ENCODE measurements at regions not wholly inside any gene's neighbourhood (a gene's known extent, or its start where the extent isn't known, plus 50 kb on each side); places are given as distances from the start of the nearest gene placed in this dataset.
A peak's percentile ranks its signal among the peaks of the same experiment; 100 is the strongest.

GRCh38 chr2:8615576-8616281, 66.1 kb upstream of the ID2 start:
- Histone ChIP-seq H3K27ac (no peak overlapping the region), H3K9me3 (replicated peaks) (0 out of 2 replicates have a peak, but pooled peaks cover under 1% of the 10 kb centered on the region), H3K4me3 (no peak overlapping the region), H3K4me1 (replicated peaks) (no peaks in the 10 kb centered on the region), H3K27me3 (replicated peaks) (no peaks in the 10 kb centered on the region), H3K36me3 (no peaks in the 10 kb centered on the region)
- DNase-seq (ENCODE audit: low read depth in 1 of 2, low spot score in 2 of 2): no peak

GRCh38 chr2:8617048-8617447, 64.8 kb upstream of the ID2 start:
- H3K27me3 ChIP-seq (replicated peaks): no peaks in the 10 kb centered on the region
- H3K27ac ChIP-seq: no peak overlapping the region
- no peaks in the 10 kb centered on the region for H3K4me1 ChIP-seq (replicated peaks)
- no peaks in the 10 kb centered on the region for H3K36me3 ChIP-seq
- no peak for DNase-seq (ENCODE audit: low read depth in 1 of 2, low spot score in 2 of 2)
- 0 out of 2 replicates have a peak, but pooled peaks cover 2% of the 10 kb centered on the region for H3K9me3 ChIP-seq (replicated peaks)
- H3K4me3 ChIP-seq: no peak overlapping the region

GRCh38 chr2:8617590-8617989, 64.3 kb upstream of the ID2 start:
- no peak overlapping the region for H3K27ac ChIP-seq
- H3K9me3 ChIP-seq (replicated peaks): 0 out of 2 replicates have a peak, but pooled peaks cover 2% of the 10 kb centered on the region
- H3K4me3 ChIP-seq: no peak overlapping the region
- H3K4me1 ChIP-seq (replicated peaks): no peaks in the 10 kb centered on the region
- no peaks in the 10 kb centered on the region for H3K27me3 ChIP-seq (replicated peaks)
- no peaks in the 10 kb centered on the region for H3K36me3 ChIP-seq
- no peak for DNase-seq (ENCODE audit: low read depth in 1 of 2, low spot score in 2 of 2)

- Histone ChIP-seq H3K4me3 (no peak overlapping the region), H3K9me3 (replicated peaks) (0 out of 2 replicates have a peak, but pooled peaks cover 2% of the 10 kb centered on the region), H3K27ac (no peak overlapping the region), H3K4me1 (replicated peaks) (no peaks in the 10 kb centered on the region; the same call in 1 of the 2 replicates), H3K36me3 (no peaks in the 10 kb centered on the region), H3K27me3 (replicated peaks) (no peaks in the 10 kb centered on the region)
- no peak for DNase-seq (ENCODE audit: low read depth in 1 of 2, low spot score in 2 of 2)
These were observed 62.8 kb upstream of the ID2 start for GRCh38 chr2:8619071-8619470.

- H3K36me3 ChIP-seq: no peaks in the 10 kb centered on the region
- H3K9me3 ChIP-seq (replicated peaks): 0 out of 2 replicates have a peak, but pooled peaks cover 2% of the 10 kb centered on the region
- H3K4me3 ChIP-seq: no peak overlapping the region
- H3K4me1 ChIP-seq (replicated peaks): peaks cover 13% of the 10 kb centered on the region
- no peak overlapping the region for H3K27ac ChIP-seq
- DNase-seq (ENCODE audit: low read depth in 1 of 2, low spot score in 2 of 2): no peak
- no peaks in the 10 kb centered on the region for H3K27me3 ChIP-seq (replicated peaks)
These were observed 61.1 kb upstream of the ID2 start for GRCh38 chr2:8620611-8621382.

GRCh38 chr2:8622199-8622911, 59.5 kb upstream of the ID2 start:
- DNase-seq (ENCODE audit: low read depth in 1 of 2, low spot score in 2 of 2): no peak
- Histone ChIP-seq H3K36me3 (no peaks in the 10 kb centered on the region), H3K4me1 (replicated peaks) (peaks cover 14% of the 10 kb centered on the region), H3K9me3 (replicated peaks) (0 out of 2 replicates have a peak, but pooled peaks cover 2% of the 10 kb centered on the region), H3K27me3 (replicated peaks) (no peaks in the 10 kb centered on the region), H3K4me3 (no peak overlapping the region), H3K27ac (no peak overlapping the region)

- DNase-seq (ENCODE audit: low read depth in 1 of 2, low spot score in 2 of 2): peak in 1 of 2 experiments; percentile 30
- no peaks in the 10 kb centered on the region for H3K27me3 ChIP-seq (replicated peaks)
- 0 out of 2 replicates have a peak, but pooled peaks cover 2% of the 10 kb centered on the region for H3K9me3 ChIP-seq (replicated peaks)
- H3K36me3 ChIP-seq: no peaks in the 10 kb centered on the region
- no peak overlapping the region for H3K4me3 ChIP-seq
- H3K27ac ChIP-seq: no peak overlapping the region
- peaks cover 14% of the 10 kb centered on the region for H3K4me1 ChIP-seq (replicated peaks)
These were observed 58.9 kb upstream of the ID2 start for GRCh38 chr2:8622924-8623465.

GRCh38 chr2:8623576-8623957, 58.3 kb upstream of the ID2 start:
- no peak overlapping the region for H3K4me3 ChIP-seq
- H3K9me3 ChIP-seq (replicated peaks): 0 out of 2 replicates have a peak, but pooled peaks cover 2% of the 10 kb centered on the region
- no peak overlapping the region for H3K27ac ChIP-seq
- H3K27me3 ChIP-seq (replicated peaks): no peaks in the 10 kb centered on the region
- no peak for DNase-seq (ENCODE audit: low read depth in 1 of 2, low spot score in 2 of 2)
- H3K36me3 ChIP-seq: no peaks in the 10 kb centered on the region
- H3K4me1 ChIP-seq (replicated peaks): peaks cover 19% of the 10 kb centered on the region

GRCh38 chr2:8623958-8624591, 57.8 kb upstream of the ID2 start:
- H3K4me3 ChIP-seq: no peak overlapping the region
- no peaks in the 10 kb centered on the region for H3K36me3 ChIP-seq
- peaks cover 23% of the 10 kb centered on the region for H3K4me1 ChIP-seq (replicated peaks)
- 0 out of 2 replicates have a peak, but pooled peaks cover 2% of the 10 kb centered on the region for H3K9me3 ChIP-seq (replicated peaks)
- H3K27ac ChIP-seq: no peak overlapping the region
- H3K27me3 ChIP-seq (replicated peaks): no peaks in the 10 kb centered on the region
- no peak for DNase-seq (ENCODE audit: low read depth in 1 of 2, low spot score in 2 of 2)

- H3K36me3 ChIP-seq: no peaks in the 10 kb centered on the region
- no peaks in the 10 kb centered on the region for H3K27me3 ChIP-seq (replicated peaks)
- H3K9me3 ChIP-seq (replicated peaks): 0 out of 2 replicates have a peak, but pooled peaks cover 2% of the 10 kb centered on the region
- peaks cover 23% of the 10 kb centered on the region for H3K4me1 ChIP-seq (replicated peaks)
- no peak overlapping the region for H3K27ac ChIP-seq
- no peak for DNase-seq (ENCODE audit: low read depth in 1 of 2, low spot score in 2 of 2)
- no peak overlapping the region for H3K4me3 ChIP-seq
These were observed 56.9 kb upstream of the ID2 start for GRCh38 chr2:8624855-8625398.

GRCh38 chr2:8625399-8626300, 56.2 kb upstream of the ID2 start:
- no peak overlapping the region for H3K27ac ChIP-seq
- 0 out of 2 replicates have a peak, but pooled peaks cover 2% of the 10 kb centered on the region for H3K9me3 ChIP-seq (replicated peaks)
- H3K4me3 ChIP-seq: no peak overlapping the region
- no peaks in the 10 kb centered on the region for H3K27me3 ChIP-seq (replicated peaks)
- H3K36me3 ChIP-seq: no peaks in the 10 kb centered on the region
- H3K4me1 ChIP-seq (replicated peaks): peaks cover 25% of the 10 kb centered on the region
- DNase-seq (ENCODE audit: low read depth in 1 of 2, low spot score in 2 of 2): no peak

- H3K36me3 ChIP-seq: no peaks in the 10 kb centered on the region
- H3K27ac ChIP-seq: no peak overlapping the region
- H3K4me1 ChIP-seq (replicated peaks): peaks cover 28% of the 10 kb centered on the region
- H3K27me3 ChIP-seq (replicated peaks): no peaks in the 10 kb centered on the region
- H3K9me3 ChIP-seq (replicated peaks): no peaks in the 10 kb centered on the region
- H3K4me3 ChIP-seq: no peak overlapping the region
- no peak for DNase-seq (ENCODE audit: low read depth in 1 of 2, low spot score in 2 of 2)
These were observed 55.3 kb upstream of the ID2 start for GRCh38 chr2:8626572-8626971.

All from SJSA1 (cell line).